ENCODE measurements at regions not wholly inside any gene's neighbourhood (a gene's known extent, or its start where the extent isn't known, plus 50 kb on each side); places are given as distances from the start of the nearest gene placed in this dataset.

GRCh38 chr3:17811646-17812045 is 69.2 kb upstream of the TBC1D5 start (continued):
- no peak for TF ChIP-seq CHD7 (IDR thresholded peaks at IDR 0.05; ENCODE audit: insufficient replicate concordance, low read length)
- no peak for TF ChIP-seq ATF2 (IDR thresholded peaks at IDR 0.05; ENCODE audit: low read length)
- no peak for TF ChIP-seq GABPA (IDR thresholded peaks at IDR 0.05; ENCODE audit: borderline replicate concordance, insufficient read depth, low read length)
- TF ChIP-seq SIX5 (IDR thresholded peaks at IDR 0.05; ENCODE audit: low read depth, low read length), result no peak

Data from H1 (cell line).